ENCODE measurements at regions not wholly inside any gene's neighbourhood (a gene's known extent, or its start where the extent isn't known, plus 50 kb on each side); places are given as distances from the start of the nearest gene placed in this dataset.

- TF ChIP-seq CTCF (IDR thresholded peaks at IDR 0.05) (no peak), POLR2A (IDR thresholded peaks at IDR 0.05) (no peak), EP300 (IDR thresholded peaks at IDR 0.05) (no peak)
Observed at GRCh38 chr14:22381766-22382165, 207.3 kb downstream of the DAD1 start.
